ENCODE measurements at regions not wholly inside any gene's neighbourhood (a gene's known extent, or its start where the extent isn't known, plus 50 kb on each side); places are given as distances from the start of the nearest gene placed in this dataset.

GRCh38 chr3:24663406-24663805 lies 168.8 kb upstream of the THRB start:
- no peaks in the 10 kb centered on the region for H3K9me2 ChIP-seq (ENCODE audit: insufficient read depth)
- peaks cover 3% of the 10 kb centered on the region for H3K27me3 Mint-ChIP-seq (ENCODE audit: insufficient read depth, low read depth, poor library complexity)
- H3K79me2 ChIP-seq (replicated peaks; ENCODE audit: insufficient read depth) = no peaks in the 10 kb centered on the region
- DNase-seq (ENCODE audit: low spot score) = peak; percentile 19
- peak; percentile 75 for ATAC-seq
- TF ChIP-seq CTCF (conservative IDR thresholded peaks at IDR 0.05; ENCODE audit: low read depth in 2 of 2) = peak in 1 of 2 experiments; percentile 41; a peak in 2 of 4 replicates
- TF ChIP-seq POLR2AphosphoS5 (IDR thresholded peaks at IDR 0.05; ENCODE audit: low read depth) = no peak
- no peaks in the 10 kb centered on the region for H3F3A ChIP-seq (replicated peaks; ENCODE audit: low read depth)
- no peaks in the 10 kb centered on the region for H3K9me3 Mint-ChIP-seq
- H3K36me3 ChIP-seq (ENCODE audit: insufficient read depth) = no peaks in the 10 kb centered on the region
- H3K36me3 Mint-ChIP-seq (ENCODE audit: low read depth) = no peaks in the 10 kb centered on the region
- no peak overlapping the region for H3K4me3 Mint-ChIP-seq
- H3K4me1 Mint-ChIP-seq = no peaks in the 10 kb centered on the region
- H2AFZ ChIP-seq = no peak overlapping the region
- H3K4me2 ChIP-seq = no peak overlapping the region
- H4K20me1 ChIP-seq (replicated peaks; ENCODE audit: insufficient read depth) = no peaks in the 10 kb centered on the region
- H3K27me3 ChIP-seq (ENCODE audit: insufficient read depth) = no peaks in the 10 kb centered on the region
- no peak overlapping the region for H3K4me3 ChIP-seq
- no peak overlapping the region for H3K27ac ChIP-seq (ENCODE audit: low read depth)
- no peak overlapping the region for H3K27ac Mint-ChIP-seq
- H3K4me1 ChIP-seq (ENCODE audit: insufficient read depth) = no peaks in the 10 kb centered on the region

GRCh38 chr3:24668039-24668438 lies 173.4 kb upstream of the THRB start:
- Histone ChIP-seq H3K79me2 (replicated peaks; ENCODE audit: insufficient read depth) (no peaks in the 10 kb centered on the region), H4K20me1 (replicated peaks; ENCODE audit: insufficient read depth) (no peaks in the 10 kb centered on the region), H3K27ac (ENCODE audit: low read depth) (no peak overlapping the region), H3K36me3 (ENCODE audit: insufficient read depth) (no peaks in the 10 kb centered on the region), H3K4me3 (no peak overlapping the region), H3K9me2 (ENCODE audit: insufficient read depth) (no peaks in the 10 kb centered on the region), H3K4me1 (ENCODE audit: insufficient read depth) (no peaks in the 10 kb centered on the region), H3K4me2 (no peak overlapping the region), H3F3A (replicated peaks; ENCODE audit: low read depth) (no peaks in the 10 kb centered on the region), H3K27me3 (ENCODE audit: insufficient read depth) (no peaks in the 10 kb centered on the region), H2AFZ (no peak overlapping the region)
- Mint-ChIP-seq H3K27ac (no peak overlapping the region), H3K9me3 (no peaks in the 10 kb centered on the region), H3K36me3 (ENCODE audit: low read depth) (no peaks in the 10 kb centered on the region), H3K27me3 (ENCODE audit: insufficient read depth, low read depth, poor library complexity) (peaks cover 3% of the 10 kb centered on the region), H3K4me3 (no peak overlapping the region), H3K4me1 (no peaks in the 10 kb centered on the region)
- DNase-seq (ENCODE audit: low spot score) (no peak), ATAC-seq (no peak)
- TF ChIP-seq JUNB (IDR thresholded peaks at IDR 0.05; ENCODE audit: unreplicated experiment) (no peak), EZH2phosphoT487 (IDR thresholded peaks at IDR 0.05; ENCODE audit: unreplicated experiment) (no peak), EZH2 (IDR thresholded peaks at IDR 0.05; ENCODE audit: low read depth, unreplicated experiment) (no peak), NANOG (IDR thresholded peaks at IDR 0.05; ENCODE audit: borderline replicate concordance) (no peak), ETS1 (IDR thresholded peaks at IDR 0.05) (no peak), ZNF331 (CRISPR knock-in tag; IDR thresholded peaks at IDR 0.05; ENCODE audit: low read depth) (no peak), REST (IDR thresholded peaks at IDR 0.05; ENCODE audit: unreplicated experiment) (no peak), ZNF462 (CRISPR knock-in tag; IDR thresholded peaks at IDR 0.05) (no peak)
